HPDE6-E6E7 (cell line): ENCODE measurements at regions not wholly inside any gene's neighbourhood (a gene's known extent, or its start where the extent isn't known, plus 50 kb on each side); places are given as distances from the start of the nearest gene placed in this dataset.

ENCODE experiments used
- DNase-seq: peaks from one replicate; pipeline ENCODE4 v3.0.0; 2011; ENCODE audit warnings: missing footprints; ENCODE audit errors: extremely low spot score

GRCh38 chr14:62373944-62374343, 611.7 kb downstream of the SNAPC1 start:
- DNase-seq: no peak

- DNase-seq: no peak
These were observed 615.8 kb downstream of the SNAPC1 start for GRCh38 chr14:62378057-62378456.

- no peak for DNase-seq
These were observed 619.3 kb downstream of the SNAPC1 start for GRCh38 chr14:62381311-62382070.

GRCh38 chr14:62409169-62409568, 636.1 kb downstream of the KCNH5 start:
- no peak for DNase-seq

- peak; percentile 7 for DNase-seq
These were observed 635.5 kb downstream of the KCNH5 start for GRCh38 chr14:62409626-62410300.

- no peak for DNase-seq
These were observed 624.4 kb downstream of the KCNH5 start for GRCh38 chr14:62420847-62421246.

GRCh38 chr14:62428429-62429203, 616.6 kb downstream of the KCNH5 start:
- DNase-seq: peak; percentile 45

- DNase-seq: no peak
These were observed 615.6 kb downstream of the KCNH5 start for GRCh38 chr14:62429683-62430082.

- DNase-seq: no peak
These were observed 613.8 kb downstream of the KCNH5 start for GRCh38 chr14:62431496-62431895.

- DNase-seq: no peak
These were observed 612.3 kb downstream of the KCNH5 start for GRCh38 chr14:62432955-62433354.

GRCh38 chr14:62436261-62436660, 609.0 kb downstream of the KCNH5 start:
- DNase-seq: no peak

GRCh38 chr14:62439210-62439609, 606.0 kb downstream of the KCNH5 start:
- no peak for DNase-seq

- DNase-seq: peak; percentile 47
These were observed 601.5 kb downstream of the KCNH5 start for GRCh38 chr14:62443796-62444195.

GRCh38 chr14:62445570-62445969, 599.7 kb downstream of the KCNH5 start:
- DNase-seq: no peak

GRCh38 chr14:62451221-62451620, 594.0 kb downstream of the KCNH5 start:
- no peak for DNase-seq

GRCh38 chr14:62453226-62453625, 592.0 kb downstream of the KCNH5 start:
- DNase-seq: no peak

- DNase-seq: no peak
These were observed 589.8 kb downstream of the KCNH5 start for GRCh38 chr14:62455446-62455845.

- DNase-seq: no peak
These were observed 582.3 kb downstream of the KCNH5 start for GRCh38 chr14:62462988-62463387.

GRCh38 chr14:62468946-62469345, 576.3 kb downstream of the KCNH5 start:
- DNase-seq: no peak

- DNase-seq: no peak
These were observed 574.3 kb downstream of the KCNH5 start for GRCh38 chr14:62470935-62471334.

- DNase-seq: no peak
These were observed 554.1 kb downstream of the KCNH5 start for GRCh38 chr14:62491146-62491545.

- DNase-seq: no peak
These were observed 547.5 kb downstream of the KCNH5 start for GRCh38 chr14:62497708-62498107.
